ENCODE measurements at regions not wholly inside any gene's neighbourhood (a gene's known extent, or its start where the extent isn't known, plus 50 kb on each side); places are given as distances from the start of the nearest gene placed in this dataset.

- no peak for TF ChIP-seq SCRT1 (tag by site-specific recombination; IDR thresholded peaks at IDR 0.05; ENCODE audit: borderline replicate concordance)
- no peak for TF ChIP-seq GLI4 (tag by site-specific recombination; IDR thresholded peaks at IDR 0.05)
- TF ChIP-seq ZNF416 (tag by site-specific recombination; IDR thresholded peaks at IDR 0.05) = no peak
- no peak for TF ChIP-seq ZNF423 (tag by site-specific recombination; IDR thresholded peaks at IDR 0.05)
Measured at GRCh38 chr2:60661073-60661738, 94.9 kb upstream of the PAPOLG start (continued).

- Histone ChIP-seq H3K4me1 (ENCODE audit: control insufficient read depth, insufficient read depth, low read length) (no peaks in the 10 kb centered on the region), H3K9me3 (ENCODE audit: control insufficient read depth, insufficient read depth, low read depth, low read length) (no peaks in the 10 kb centered on the region)
Measured at GRCh38 chr2:60662781-60663180, 93.3 kb upstream of the PAPOLG start.

GRCh38 chr2:60671966-60672365 lies 84.1 kb upstream of the PAPOLG start:
- TF ChIP-seq ZFP69B (tag by site-specific recombination; IDR thresholded peaks at IDR 0.05) = no peak
- no peak for TF ChIP-seq ZNF335 (tag by site-specific recombination; conservative IDR thresholded peaks at IDR 0.05)
- TF ChIP-seq ZNF529 (tag by site-specific recombination; IDR thresholded peaks at IDR 0.05; ENCODE audit: insufficient replicate concordance) = no peak
- no peak for TF ChIP-seq ZNF133 (tag by site-specific recombination; IDR thresholded peaks at IDR 0.05)
- no peak for TF ChIP-seq ZFP37 (tag by site-specific recombination; IDR thresholded peaks at IDR 0.05)
- no peak for TF ChIP-seq HOXA7 (CRISPR knock-in tag; IDR thresholded peaks at IDR 0.05; ENCODE audit: borderline replicate concordance)
- no peak for TF ChIP-seq SETDB1 (IDR thresholded peaks at IDR 0.05; ENCODE audit: insufficient read length, low read length)
- TF ChIP-seq ZSCAN18 (tag by site-specific recombination; IDR thresholded peaks at IDR 0.05) = no peak
- TF ChIP-seq ZBTB7A (tag by site-specific recombination; IDR thresholded peaks at IDR 0.05; ENCODE audit: low read depth) = no peak

More at GRCh38 chr2:60662781-60663180, 93.3 kb upstream of the PAPOLG start:
- CTCF ChIA-PET = no interaction called here
- POLR2A ChIA-PET = no interaction called here
- TF ChIP-seq ZBTB20 (tag by site-specific recombination; IDR thresholded peaks at IDR 0.05) (no peak), GFI1B (tag by site-specific recombination; IDR thresholded peaks at IDR 0.05) (no peak), ZNF548 (tag by site-specific recombination; IDR thresholded peaks at IDR 0.05) (no peak), ZSCAN23 (tag by site-specific recombination; IDR thresholded peaks at IDR 0.05) (no peak), BCL11A (tag by site-specific recombination; IDR thresholded peaks at IDR 0.05; ENCODE audit: low read depth) (no peak), ZNF394 (tag by site-specific recombination; IDR thresholded peaks at IDR 0.05; ENCODE audit: borderline replicate concordance) (no peak), ZNF585B (tag by site-specific recombination; IDR thresholded peaks at IDR 0.05) (no peak), ZNF362 (tag by site-specific recombination; IDR thresholded peaks at IDR 0.05) (no peak), ZNF639 (tag by site-specific recombination; IDR thresholded peaks at IDR 0.05) (no peak), ZNF521 (tag by site-specific recombination; IDR thresholded peaks at IDR 0.05) (no peak), ZNF26 (tag by site-specific recombination; IDR thresholded peaks at IDR 0.05) (no peak)
- no peak overlapping the region for H3K27ac ChIP-seq (ENCODE audit: extremely low read depth, low read depth, low read length)
- H3K4me3 ChIP-seq (ENCODE audit: low read depth, low read length) = no peak overlapping the region
- no peaks in the 10 kb centered on the region for H3K36me3 ChIP-seq (ENCODE audit: control insufficient read depth in 2 of 2, insufficient read depth in 1 of 2, low read length in 2 of 2)

More at GRCh38 chr2:60671966-60672365, 84.1 kb upstream of the PAPOLG start:
- H3K4me3 ChIP-seq (ENCODE audit: low read depth, low read length) = no peak overlapping the region
- H3K4me1 ChIP-seq (ENCODE audit: control insufficient read depth, insufficient read depth, low read length) = no peaks in the 10 kb centered on the region
- H3K9me3 ChIP-seq (ENCODE audit: control insufficient read depth, insufficient read depth, low read depth, low read length) = no peaks in the 10 kb centered on the region
- no peaks in the 10 kb centered on the region for H3K36me3 ChIP-seq (ENCODE audit: control insufficient read depth in 2 of 2, insufficient read depth in 1 of 2, low read length in 2 of 2)
- no peak overlapping the region for H3K27ac ChIP-seq (ENCODE audit: extremely low read depth, low read depth, low read length)
- ChIA-PET CTCF (interaction anchor here (0.7 to 0.8 kb wide), 2 partner anchors 12 to 749 kb away, joined by 3 read pairs; no protein-coding TSS in a partner anchor), POLR2A (no interaction called here)

Measured in HEK293 (cell line).